SH-SY5Y (cell line): ENCODE measurements at regions not wholly inside any gene's neighbourhood (a gene's known extent, or its start where the extent isn't known, plus 50 kb on each side); places are given as distances from the start of the nearest gene placed in this dataset.

Source experiments
- GATA2 ChIP-seq: IDR thresholded peaks from 2 replicates; pipeline ENCODE4 v1.6.1; 2011; ENCODE audit warnings: mild to moderate bottlenecking, low read depth, low read length
- GATA3 ChIP-seq: IDR thresholded peaks from 2 replicates; pipeline ENCODE4 v1.6.1; 2011; ENCODE audit warnings: low read depth, mild to moderate bottlenecking, low read length, moderate library complexity

- TF ChIP-seq GATA3 (no peak), GATA2 (no peak)
Measured at GRCh38 chr10:89091496-89091895, 100.9 kb downstream of the FAS start.
